ENCODE measurements at regions not wholly inside any gene's neighbourhood (a gene's known extent, or its start where the extent isn't known, plus 50 kb on each side); places are given as distances from the start of the nearest gene placed in this dataset.

DNA sequence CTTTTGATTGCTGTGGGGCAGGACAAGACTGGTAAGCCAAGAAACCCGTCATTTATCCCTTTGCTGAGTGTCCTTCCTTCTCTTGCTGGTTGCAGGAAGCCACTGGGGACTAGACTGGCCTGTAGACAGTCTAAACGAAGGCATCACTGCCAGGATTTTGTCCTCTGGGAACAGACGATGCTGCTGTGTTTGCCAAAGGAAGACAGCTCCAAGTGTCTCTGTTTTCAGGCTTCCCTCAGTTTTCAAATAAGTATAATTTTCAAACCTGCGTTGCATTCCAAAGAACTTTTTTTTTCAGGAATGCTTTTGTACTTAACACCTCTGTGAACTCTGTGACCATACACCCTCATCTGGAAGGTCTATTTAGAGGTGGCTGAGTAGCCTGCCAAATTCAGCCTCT is 269.4 kb downstream of the HLX start:
- TF ChIP-seq CHD1 (IDR thresholded peaks at IDR 0.05; ENCODE audit: low read depth, low read length) (no peak), POLR2A (IDR thresholded peaks at IDR 0.05; ENCODE audit: low read depth, low read length) (no peak), POLR2AphosphoS5 (IDR thresholded peaks at IDR 0.05; ENCODE audit: low read length) (no peak), MYC (IDR thresholded peaks at IDR 0.05; ENCODE audit: insufficient read depth, insufficient read length, insufficient replicate concordance, low read length, severe bottlenecking) (no peak), TBL1XR1 (IDR thresholded peaks at IDR 0.05; ENCODE audit: low read depth, low read length) (no peak), NR2F1 (conservative IDR thresholded peaks at IDR 0.05) (no peak), JUND (IDR thresholded peaks at IDR 0.05; ENCODE audit: low read depth, low read length) (no peak), ZNF207 (IDR thresholded peaks at IDR 0.05; ENCODE audit: borderline replicate concordance) (no peak), RCOR1 (conservative IDR thresholded peaks at IDR 0.05; ENCODE audit: low read depth, low read length) (no peak), ESRRA (IDR thresholded peaks at IDR 0.05; ENCODE audit: low read length) (no peak), EP300 (IDR thresholded peaks at IDR 0.05; ENCODE audit: borderline replicate concordance in 1 of 2, control insufficient read depth in 1 of 2, low read depth in 2 of 2, low read length in 2 of 2) (no peak), NRF1 (conservative IDR thresholded peaks at IDR 0.05; ENCODE audit: low read depth, low read length) (no peak)
- TF ChIP-seq, protein P1, sequence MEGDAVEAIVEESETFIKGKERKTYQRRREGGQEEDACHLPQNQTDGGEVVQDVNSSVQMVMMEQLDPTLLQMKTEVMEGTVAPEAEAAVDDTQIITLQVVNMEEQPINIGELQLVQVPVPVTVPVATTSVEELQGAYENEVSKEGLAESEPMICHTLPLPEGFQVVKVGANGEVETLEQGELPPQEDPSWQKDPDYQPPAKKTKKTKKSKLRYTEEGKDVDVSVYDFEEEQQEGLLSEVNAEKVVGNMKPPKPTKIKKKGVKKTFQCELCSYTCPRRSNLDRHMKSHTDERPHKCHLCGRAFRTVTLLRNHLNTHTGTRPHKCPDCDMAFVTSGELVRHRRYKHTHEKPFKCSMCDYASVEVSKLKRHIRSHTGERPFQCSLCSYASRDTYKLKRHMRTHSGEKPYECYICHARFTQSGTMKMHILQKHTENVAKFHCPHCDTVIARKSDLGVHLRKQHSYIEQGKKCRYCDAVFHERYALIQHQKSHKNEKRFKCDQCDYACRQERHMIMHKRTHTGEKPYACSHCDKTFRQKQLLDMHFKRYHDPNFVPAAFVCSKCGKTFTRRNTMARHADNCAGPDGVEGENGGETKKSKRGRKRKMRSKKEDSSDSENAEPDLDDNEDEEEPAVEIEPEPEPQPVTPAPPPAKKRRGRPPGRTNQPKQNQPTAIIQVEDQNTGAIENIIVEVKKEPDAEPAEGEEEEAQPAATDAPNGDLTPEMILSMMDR (IDR thresholded peaks at IDR 0.05 in 2 of 3, conservative IDR thresholded peaks at IDR 0.05 in 1 of 3; ENCODE audit: control insufficient read depth in 2 of 3, extremely low read depth in 1 of 3, insufficient read depth in 1 of 3, low read depth in 3 of 3, low read length in 3 of 3) = no peak
